ENCODE measurements at regions not wholly inside any gene's neighbourhood (a gene's known extent, or its start where the extent isn't known, plus 50 kb on each side); places are given as distances from the start of the nearest gene placed in this dataset.

GRCh38 chr5:152901754-152902153 is 496.7 kb upstream of the NMUR2 start:
- ATAC-seq (no peak), DNase-seq (ENCODE audit: low read depth, low spot score) (no peak)
- H3K4me2 ChIP-seq (ENCODE audit: low read length): no peak overlapping the region
- intact Hi-C loops (cut with micrococcal nuclease): no loop called here
- no peaks in the 10 kb centered on the region for H4K20me1 ChIP-seq (ENCODE audit: insufficient read depth)
- no peaks in the 10 kb centered on the region for H3K9me2 ChIP-seq (ENCODE audit: insufficient read depth)
- POLR2A ChIA-PET: no interaction called here
- H2AFZ ChIP-seq (ENCODE audit: low read depth, low read length, poor library complexity, severe bottlenecking): no peak overlapping the region
- H3K79me2 ChIP-seq (ENCODE audit: insufficient read depth, low read length): no peaks in the 10 kb centered on the region
- no peaks in the 10 kb centered on the region for H3K27me3 ChIP-seq (ENCODE audit: insufficient read depth, low read length)
- H3K9ac ChIP-seq (ENCODE audit: low read length): no peak overlapping the region
- CTCF ChIA-PET: no interaction called here
- TF ChIP-seq SP1 (IDR thresholded peaks at IDR 0.05; ENCODE audit: low read depth) (no peak), YY1 (IDR thresholded peaks at IDR 0.05; ENCODE audit: extremely low read depth, insufficient replicate concordance, low read depth, low read length) (no peak), TCF7L2 (IDR thresholded peaks at IDR 0.05; ENCODE audit: borderline replicate concordance, extremely low read depth, insufficient read depth, insufficient read length) (no peak), CEBPB (IDR thresholded peaks at IDR 0.05; ENCODE audit: low read depth) (no peak), JUND (IDR thresholded peaks at IDR 0.05) (no peak), ZNF274 (IDR thresholded peaks at IDR 0.05; ENCODE audit: low read depth, low read length) (no peak), REST (IDR thresholded peaks at IDR 0.05; ENCODE audit: low read depth) (no peak), EZH2phosphoT487 (IDR thresholded peaks at IDR 0.05; ENCODE audit: borderline replicate concordance) (no peak), CBX3 (IDR thresholded peaks at IDR 0.05; ENCODE audit: low read depth) (no peak), EZH2 (IDR thresholded peaks at IDR 0.05) (no peak), POLR2AphosphoS5 (IDR thresholded peaks at IDR 0.05; ENCODE audit: low read depth, low read length) (no peak), RAD21 (IDR thresholded peaks at IDR 0.05; ENCODE audit: low read depth) (no peak), SIN3A (IDR thresholded peaks at IDR 0.05; ENCODE audit: low read depth) (no peak)
- TF ChIP-seq, protein P1, sequence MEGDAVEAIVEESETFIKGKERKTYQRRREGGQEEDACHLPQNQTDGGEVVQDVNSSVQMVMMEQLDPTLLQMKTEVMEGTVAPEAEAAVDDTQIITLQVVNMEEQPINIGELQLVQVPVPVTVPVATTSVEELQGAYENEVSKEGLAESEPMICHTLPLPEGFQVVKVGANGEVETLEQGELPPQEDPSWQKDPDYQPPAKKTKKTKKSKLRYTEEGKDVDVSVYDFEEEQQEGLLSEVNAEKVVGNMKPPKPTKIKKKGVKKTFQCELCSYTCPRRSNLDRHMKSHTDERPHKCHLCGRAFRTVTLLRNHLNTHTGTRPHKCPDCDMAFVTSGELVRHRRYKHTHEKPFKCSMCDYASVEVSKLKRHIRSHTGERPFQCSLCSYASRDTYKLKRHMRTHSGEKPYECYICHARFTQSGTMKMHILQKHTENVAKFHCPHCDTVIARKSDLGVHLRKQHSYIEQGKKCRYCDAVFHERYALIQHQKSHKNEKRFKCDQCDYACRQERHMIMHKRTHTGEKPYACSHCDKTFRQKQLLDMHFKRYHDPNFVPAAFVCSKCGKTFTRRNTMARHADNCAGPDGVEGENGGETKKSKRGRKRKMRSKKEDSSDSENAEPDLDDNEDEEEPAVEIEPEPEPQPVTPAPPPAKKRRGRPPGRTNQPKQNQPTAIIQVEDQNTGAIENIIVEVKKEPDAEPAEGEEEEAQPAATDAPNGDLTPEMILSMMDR (IDR thresholded peaks at IDR 0.05 in 2 of 3, conservative IDR thresholded peaks at IDR 0.05 in 1 of 3; ENCODE audit: borderline replicate concordance in 1 of 3, insufficient read depth in 1 of 3, low read depth in 2 of 3, low read length in 2 of 3): no peak
- TF ChIP-seq, protein P2, sequence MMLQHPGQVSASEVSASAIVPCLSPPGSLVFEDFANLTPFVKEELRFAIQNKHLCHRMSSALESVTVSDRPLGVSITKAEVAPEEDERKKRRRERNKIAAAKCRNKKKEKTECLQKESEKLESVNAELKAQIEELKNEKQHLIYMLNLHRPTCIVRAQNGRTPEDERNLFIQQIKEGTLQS (IDR thresholded peaks at IDR 0.05): no peak
- TF ChIP-seq, protein P3, sequence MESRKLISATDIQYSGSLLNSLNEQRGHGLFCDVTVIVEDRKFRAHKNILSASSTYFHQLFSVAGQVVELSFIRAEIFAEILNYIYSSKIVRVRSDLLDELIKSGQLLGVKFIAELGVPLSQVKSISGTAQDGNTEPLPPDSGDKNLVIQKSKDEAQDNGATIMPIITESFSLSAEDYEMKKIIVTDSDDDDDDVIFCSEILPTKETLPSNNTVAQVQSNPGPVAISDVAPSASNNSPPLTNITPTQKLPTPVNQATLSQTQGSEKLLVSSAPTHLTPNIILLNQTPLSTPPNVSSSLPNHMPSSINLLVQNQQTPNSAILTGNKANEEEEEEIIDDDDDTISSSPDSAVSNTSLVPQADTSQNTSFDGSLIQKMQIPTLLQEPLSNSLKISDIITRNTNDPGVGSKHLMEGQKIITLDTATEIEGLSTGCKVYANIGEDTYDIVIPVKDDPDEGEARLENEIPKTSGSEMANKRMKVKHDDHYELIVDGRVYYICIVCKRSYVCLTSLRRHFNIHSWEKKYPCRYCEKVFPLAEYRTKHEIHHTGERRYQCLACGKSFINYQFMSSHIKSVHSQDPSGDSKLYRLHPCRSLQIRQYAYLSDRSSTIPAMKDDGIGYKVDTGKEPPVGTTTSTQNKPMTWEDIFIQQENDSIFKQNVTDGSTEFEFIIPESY (IDR thresholded peaks at IDR 0.05; ENCODE audit: extremely low read depth, insufficient replicate concordance, low read length): no peak
- peaks cover 3 to 4% of the 10 kb centered on the region in 2 experiments; a peak in 1 of 4 replicates for H3K9me3 ChIP-seq (ENCODE audit: control insufficient read depth in 1 of 2, insufficient read depth in 1 of 2, low read depth in 1 of 2, low read length in 2 of 2)
- RAD21 ChIA-PET (ENCODE audit: low non-redundant PET in 1 of 2, low total read pairs in 2 of 2, uncharacterized antibody in 2 of 2, unreplicated experiment in 2 of 2): no interaction called here
- H3K36me3 ChIP-seq (ENCODE audit: control insufficient read depth in 1 of 2, insufficient read depth in 2 of 2, low read length in 2 of 2): no peaks in the 10 kb centered on the region
- no peak overlapping the region for H3K4me3 ChIP-seq (replicated peaks in 1 of 2; ENCODE audit: low read depth in 1 of 2, low read length in 2 of 2)
- no peaks in the 10 kb centered on the region for H3K4me1 ChIP-seq (ENCODE audit: control insufficient read depth in 1 of 2, insufficient read depth in 2 of 2, low read length in 2 of 2)
- H3K27ac ChIP-seq (ENCODE audit: low read depth, low read length): no peak overlapping the region
- BruUV-seq (replicated peaks): no TSS peak
